H1 (cell line): ENCODE measurements at regions not wholly inside any gene's neighbourhood (a gene's known extent, or its start where the extent isn't known, plus 50 kb on each side); places are given as distances from the start of the nearest gene placed in this dataset.

ENCODE experiments used
- CTBP2 ChIP-seq: IDR thresholded peaks from 2 replicates; pipeline ENCODE4 v1.7.0; 2011; ENCODE audit warnings: borderline replicate concordance, mild to moderate bottlenecking, moderate library complexity, mixed read lengths, low read length; ENCODE audit not compliant: insufficient read depth, insufficient read length
- EZH2 ChIP-seq: fragments of 200-600 bp; sonication (generic); IDR thresholded peaks from 2 replicates; pipeline ENCODE4 v1.7.1; 2012; ENCODE audit warnings: low read depth, mild to moderate bottlenecking, moderate library complexity, low read length, inconsistent platforms; ENCODE audit not compliant: severe bottlenecking
- GTF2F1 ChIP-seq: IDR thresholded peaks from 2 replicates; pipeline ENCODE4 v1.6.1; 2012; ENCODE audit warnings: low read depth, low read length, improper control_type of control experiment, borderline replicate concordance
- JUND ChIP-seq: IDR thresholded peaks from 2 replicates; pipeline ENCODE4 v1.6.1; 2011; ENCODE audit warnings: mild to moderate bottlenecking, improper control_type of control experiment, low read length
- POLR2AphosphoS5 ChIP-seq: IDR thresholded peaks from 2 replicates; pipeline ENCODE4 v1.6.1; 2011; ENCODE audit warnings: low read depth, low read length
- TF ChIP-seq, protein P1 (sequence below): IDR thresholded peaks from 2 replicates; pipeline ENCODE4 v1.6.1; 2012; ENCODE audit warnings: low read length, inconsistent platforms

DNA sequence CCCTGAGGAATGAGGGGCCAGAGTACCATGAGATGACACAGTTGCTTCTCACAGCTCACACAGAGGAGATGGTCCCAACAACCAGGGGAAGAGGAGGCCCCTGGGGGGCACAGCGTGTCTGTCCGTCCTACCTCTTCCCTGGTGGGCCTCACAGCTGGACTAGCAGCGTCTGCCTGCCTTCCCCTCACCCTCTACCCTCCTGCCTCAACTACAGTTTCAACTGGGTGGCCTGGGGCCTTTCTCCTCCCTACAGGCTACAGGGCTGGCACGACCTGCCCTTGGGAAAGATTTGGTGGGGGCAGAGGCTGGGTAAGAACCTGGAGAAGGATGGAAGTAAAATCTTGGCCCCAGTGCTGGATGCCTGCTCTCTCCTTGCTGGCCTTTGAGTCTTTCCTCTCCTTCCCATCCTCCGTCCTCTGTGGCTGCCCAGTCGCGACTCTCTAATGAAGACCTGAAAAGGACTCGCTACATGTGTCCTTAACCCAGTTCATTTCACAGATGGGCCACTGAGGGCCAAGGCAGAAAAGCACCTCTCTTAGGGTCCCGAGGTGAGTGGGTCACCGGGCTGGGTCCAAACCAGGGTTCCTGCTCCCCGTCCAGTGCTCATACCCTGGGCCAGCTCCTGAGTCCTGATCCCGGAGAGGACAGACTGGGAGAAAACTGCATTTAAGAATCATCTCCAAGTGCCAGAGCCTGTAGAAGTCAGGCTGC is 232.5 kb downstream of the BCL11B start (continued):
- TF ChIP-seq GTF2F1 = no peak
- no peak for TF ChIP-seq POLR2AphosphoS5
- TF ChIP-seq EZH2 = no peak
- TF ChIP-seq, protein P1, sequence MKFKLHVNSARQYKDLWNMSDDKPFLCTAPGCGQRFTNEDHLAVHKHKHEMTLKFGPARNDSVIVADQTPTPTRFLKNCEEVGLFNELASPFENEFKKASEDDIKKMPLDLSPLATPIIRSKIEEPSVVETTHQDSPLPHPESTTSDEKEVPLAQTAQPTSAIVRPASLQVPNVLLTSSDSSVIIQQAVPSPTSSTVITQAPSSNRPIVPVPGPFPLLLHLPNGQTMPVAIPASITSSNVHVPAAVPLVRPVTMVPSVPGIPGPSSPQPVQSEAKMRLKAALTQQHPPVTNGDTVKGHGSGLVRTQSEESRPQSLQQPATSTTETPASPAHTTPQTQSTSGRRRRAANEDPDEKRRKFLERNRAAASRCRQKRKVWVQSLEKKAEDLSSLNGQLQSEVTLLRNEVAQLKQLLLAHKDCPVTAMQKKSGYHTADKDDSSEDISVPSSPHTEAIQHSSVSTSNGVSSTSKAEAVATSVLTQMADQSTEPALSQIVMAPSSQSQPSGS = no peak
- no peak for TF ChIP-seq CTBP2
- TF ChIP-seq JUND = no peak
- TF ChIP-seq, all 59 proteins: peak for 0
